ENCODE measurements at regions not wholly inside any gene's neighbourhood (a gene's known extent, or its start where the extent isn't known, plus 50 kb on each side); places are given as distances from the start of the nearest gene placed in this dataset.
"Not testable (repeated sequence)": the region's sequence is repeated elsewhere in the genome, so short reads cannot be mapped to it uniquely, and the experiment has no call there.

DNA sequence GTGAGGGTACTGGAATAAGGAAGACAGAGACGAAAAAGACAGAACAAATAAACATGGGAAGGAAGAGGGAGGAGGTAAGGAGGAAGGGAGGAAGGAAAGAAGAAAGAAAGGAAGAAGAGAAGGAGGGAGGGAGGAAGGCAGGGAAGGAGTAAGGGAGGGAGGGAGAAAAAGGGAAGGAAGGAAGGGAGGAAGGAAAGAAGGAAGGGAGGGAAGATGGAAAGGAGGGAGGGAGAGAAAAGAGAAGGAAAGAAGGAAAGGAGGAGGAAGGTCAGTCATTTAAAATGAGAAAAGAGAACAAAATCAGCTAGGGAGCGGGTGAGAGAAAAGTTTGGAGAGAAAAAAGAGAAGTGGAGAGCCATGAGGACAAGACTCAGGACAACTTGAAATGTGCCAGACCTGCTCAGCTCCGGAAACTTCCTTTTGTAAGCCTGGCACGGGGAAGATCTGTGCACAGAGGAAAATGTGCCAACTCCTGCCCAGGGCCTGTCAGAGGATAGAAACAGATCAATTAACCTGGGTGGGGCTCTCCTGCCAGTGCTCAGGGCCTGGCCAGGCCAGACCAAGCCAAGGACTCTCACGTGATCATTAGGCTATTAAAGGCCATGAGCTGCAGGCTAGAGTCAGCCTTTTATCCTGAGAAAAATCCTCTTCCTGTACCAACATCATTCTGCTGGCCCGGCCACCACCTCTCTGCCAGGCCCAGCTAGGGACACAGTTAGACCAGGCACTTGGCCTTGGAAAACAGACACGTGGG is 50.1 kb upstream of the BCL6 start:
- no peak for DNase-seq

DNA sequence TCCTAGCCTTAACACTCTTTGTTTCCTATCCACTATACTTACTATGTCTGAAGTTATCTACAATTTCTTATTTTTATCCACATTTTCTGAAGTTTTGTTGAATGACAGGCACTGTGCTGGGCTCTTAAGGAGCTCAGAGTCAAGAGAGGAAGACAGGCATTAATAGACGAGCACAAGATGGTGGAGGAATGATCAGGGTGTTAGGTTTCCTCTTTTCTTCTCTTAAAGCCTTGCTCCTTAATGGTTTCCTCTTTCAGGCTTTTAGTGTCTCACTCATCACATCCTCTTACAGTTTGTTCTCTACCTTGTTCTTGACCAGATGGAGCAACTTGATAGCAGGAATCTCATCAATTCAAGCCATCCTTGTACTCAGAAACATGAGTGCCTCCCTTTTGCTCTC is 52.9 kb upstream of the BCL6 start:
- no peak for DNase-seq

DNA sequence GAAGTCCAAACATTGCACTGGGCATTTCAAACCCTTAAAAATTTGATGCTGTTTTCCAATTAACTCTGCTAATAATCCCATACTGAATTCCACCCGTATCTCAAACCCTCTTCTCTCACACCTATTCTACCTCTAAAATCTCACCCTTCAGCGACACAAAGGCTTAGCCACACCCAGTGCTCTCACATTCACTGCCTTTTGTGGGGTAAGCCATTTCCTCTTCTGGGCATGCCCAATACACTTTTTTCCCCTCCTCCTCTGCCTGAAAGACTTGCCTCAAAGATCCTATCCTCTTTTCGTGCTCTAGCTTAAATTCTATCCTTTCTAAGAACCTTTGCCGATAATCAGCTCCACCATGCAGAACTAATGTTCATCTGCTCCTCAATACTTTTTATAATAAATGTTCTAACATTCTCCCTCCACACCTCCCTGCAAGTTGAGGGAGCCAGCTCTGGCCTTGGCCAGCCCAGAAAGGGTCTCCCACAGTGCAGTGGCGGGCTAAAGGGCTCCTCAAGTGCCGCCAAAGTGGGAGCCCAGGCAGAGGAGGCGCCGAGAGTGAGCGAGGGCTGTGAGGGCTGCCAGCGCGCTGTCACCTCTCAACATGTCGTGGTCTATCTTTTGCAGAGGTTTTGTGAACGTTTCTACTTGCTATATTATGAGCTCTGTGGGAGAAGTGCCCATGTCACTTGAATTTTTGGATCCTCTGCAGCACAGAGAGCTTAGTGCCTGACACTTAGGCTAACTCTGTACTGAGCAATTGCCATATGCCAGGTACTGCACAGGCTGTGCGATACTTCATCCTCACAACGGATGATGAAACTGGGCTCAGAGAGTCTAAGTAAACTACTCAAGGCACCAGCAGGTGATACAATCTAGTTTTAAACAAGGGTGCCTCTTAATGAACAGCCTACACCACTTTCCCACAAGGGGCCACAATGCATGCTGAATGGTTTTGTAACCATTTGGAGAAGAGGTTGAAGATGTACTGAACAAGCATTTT is 53.6 kb upstream of the BCL6 start:
- DNase-seq: no peak

DNA sequence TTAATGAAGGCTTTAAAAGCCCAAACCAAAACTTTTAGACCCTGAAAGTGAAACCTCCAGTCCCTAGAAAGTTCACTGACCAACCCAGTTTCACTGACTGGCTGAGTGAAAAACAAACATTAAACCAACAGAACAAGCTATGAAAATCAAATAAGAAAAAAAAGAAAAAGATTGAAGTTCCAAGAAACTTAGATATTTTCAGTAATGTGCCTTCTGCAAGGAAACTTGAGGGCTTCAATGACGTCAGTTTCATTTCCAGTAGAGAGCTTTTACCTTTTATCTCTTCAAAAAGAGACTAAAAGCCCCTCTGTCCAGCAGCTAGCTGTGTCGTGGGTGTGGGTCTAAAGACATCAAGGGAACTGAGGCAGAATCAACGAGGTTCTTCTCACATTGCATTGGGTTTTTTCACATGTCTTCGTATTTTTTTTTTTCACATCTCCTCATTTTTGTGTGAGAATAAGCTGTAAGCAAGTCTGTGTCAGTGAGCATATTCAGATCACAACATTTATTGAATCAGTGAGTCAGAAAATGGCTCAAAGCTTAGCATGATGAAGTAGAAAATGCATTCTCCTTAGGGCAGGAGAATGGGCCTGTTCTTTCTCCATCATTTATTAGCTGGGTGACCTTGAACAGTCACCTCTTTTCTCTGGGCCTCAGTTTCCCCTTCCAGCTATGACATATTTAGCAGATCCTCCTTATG is 54.8 kb upstream of the BCL6 start:
- no peak for DNase-seq

DNA sequence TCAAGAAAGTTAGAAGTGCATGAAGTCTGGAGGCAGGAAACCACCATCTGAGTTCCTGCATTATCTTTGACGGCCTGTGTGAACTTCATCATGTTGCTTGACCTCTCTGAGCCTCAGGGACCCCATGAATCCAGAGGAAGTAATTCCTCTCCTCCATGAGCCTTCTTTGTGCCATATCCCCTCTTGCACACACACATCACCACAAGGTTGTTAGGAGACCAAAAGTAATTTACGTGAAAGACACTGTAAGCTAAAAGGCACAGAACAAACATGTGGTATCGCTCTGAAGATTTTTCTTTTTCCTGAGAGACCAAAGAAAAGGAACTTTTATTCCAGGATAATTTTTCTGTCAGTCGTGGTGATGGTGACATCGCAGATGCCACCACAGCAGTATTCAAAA is 55.9 kb upstream of the BCL6 start:
- no peak for DNase-seq

DNA sequence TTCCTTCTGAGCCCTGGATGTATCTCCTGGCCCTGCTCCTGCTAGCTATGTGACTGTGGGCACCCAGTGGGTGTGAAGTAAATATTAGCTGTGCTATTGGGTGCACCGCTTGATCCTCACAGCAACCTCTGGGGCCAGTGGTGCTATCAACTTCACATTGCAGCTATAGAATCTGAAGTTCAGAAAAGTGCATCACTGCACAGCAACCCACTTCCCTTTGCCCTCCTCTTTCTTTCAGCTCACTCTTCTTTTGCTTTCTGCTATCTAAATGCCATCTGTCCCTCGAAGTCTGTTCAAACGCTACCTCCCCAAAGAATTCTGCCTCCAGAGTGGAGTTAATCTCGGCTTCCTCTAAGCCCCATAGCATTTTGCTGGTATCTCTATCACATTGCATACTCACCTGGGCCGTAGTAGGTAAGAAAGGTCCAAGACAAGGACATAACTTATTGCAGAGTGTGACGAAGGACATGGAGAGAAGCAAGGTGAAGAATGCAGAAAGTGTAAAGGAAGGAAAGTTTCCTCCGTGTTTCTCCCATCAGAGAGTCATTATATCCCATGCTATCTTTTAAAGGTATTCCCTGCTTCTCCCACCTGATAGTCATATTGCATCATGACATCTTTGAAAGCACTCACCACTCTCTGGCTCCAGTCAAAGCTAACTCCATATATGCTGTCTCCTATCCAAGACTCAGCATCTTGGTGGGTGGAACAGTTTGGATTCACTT is 57.1 kb upstream of the BCL6 start:
- no peak for DNase-seq

DNA sequence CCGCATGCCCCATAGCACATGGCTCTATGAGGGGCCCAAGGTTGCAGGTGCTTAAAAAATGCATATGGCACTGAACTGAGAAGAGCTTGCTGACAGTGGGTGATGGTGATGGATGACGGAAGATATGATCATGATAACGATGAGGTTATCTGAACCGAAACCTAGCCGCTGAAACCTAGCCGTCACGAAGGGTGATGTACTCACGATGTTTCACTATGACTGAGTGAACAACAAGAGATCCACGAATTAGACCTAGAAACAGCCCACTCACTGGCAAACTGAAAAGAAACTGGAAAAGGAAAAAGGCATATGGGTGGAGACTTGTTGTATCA is 57.6 kb upstream of the BCL6 start:
- DNase-seq: no peak

DNA sequence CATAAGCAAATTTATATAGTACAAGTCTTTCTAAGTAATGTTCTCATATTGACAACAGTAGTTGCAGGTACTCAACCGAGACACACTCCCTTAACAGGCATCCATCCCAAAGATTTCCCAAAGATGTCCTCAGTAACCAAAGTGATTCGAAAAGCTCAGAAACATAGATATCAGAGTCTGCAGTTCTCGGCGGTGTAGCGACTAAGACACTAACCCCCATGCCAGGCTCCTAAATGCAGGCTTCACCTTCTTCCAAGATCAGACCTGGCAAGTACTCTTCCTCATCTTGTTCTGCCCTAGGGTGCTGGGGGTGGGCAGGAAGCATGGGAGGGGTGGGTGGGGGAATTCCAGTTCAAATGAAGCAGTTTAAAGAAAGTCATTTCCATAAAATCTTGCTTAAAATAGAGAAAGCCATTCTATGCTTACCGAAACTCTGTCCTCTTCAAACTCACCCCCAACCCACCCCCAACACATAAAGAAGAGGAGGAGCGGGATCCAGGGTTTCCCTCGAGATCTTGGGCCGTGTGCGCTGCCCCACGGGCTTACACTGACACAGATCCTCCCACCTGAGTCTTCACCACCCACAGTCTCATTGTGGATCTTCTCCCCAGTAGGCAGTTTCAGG is 59.0 kb upstream of the BCL6 start:
- DNase-seq: no peak

DNA sequence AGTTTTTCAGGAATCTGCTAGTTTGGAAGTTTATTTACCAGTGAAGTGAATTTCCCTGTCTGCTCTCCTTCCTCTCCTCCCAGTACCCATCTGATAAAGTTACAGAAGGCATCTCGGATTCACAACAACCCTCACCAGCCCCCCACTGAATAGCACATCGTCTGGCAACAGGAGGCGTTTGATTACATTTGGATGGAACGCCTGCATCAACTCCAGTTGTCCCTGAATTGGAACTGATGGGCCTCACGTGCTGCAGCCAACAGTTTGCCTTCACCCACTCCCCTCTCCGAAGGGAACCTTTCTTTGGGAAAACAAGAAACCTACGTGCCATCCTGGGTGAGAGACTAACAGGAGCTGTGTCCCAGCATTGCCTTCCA is 59.5 kb upstream of the BCL6 start:
- no peak for DNase-seq

DNA sequence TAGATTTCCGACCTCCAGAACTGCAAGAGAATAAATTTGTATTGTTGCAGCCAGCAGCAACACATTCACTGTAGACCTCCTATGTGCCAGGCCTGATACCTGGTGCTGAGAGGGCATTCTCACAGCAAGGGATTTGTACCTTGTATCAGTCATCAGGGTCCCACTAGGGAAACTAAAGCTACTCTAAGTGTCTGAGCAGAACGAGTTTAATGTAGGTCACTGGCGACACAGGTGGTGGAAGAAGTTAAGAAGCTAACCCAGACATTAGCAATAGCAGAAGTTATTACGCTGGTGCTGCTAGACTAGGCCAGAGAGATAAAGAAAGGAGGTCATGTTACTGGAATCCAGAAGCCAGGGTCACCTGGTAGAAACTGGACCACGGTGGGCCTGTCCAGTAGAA is 60.5 kb upstream of the BCL6 start:
- no peak for DNase-seq

DNA sequence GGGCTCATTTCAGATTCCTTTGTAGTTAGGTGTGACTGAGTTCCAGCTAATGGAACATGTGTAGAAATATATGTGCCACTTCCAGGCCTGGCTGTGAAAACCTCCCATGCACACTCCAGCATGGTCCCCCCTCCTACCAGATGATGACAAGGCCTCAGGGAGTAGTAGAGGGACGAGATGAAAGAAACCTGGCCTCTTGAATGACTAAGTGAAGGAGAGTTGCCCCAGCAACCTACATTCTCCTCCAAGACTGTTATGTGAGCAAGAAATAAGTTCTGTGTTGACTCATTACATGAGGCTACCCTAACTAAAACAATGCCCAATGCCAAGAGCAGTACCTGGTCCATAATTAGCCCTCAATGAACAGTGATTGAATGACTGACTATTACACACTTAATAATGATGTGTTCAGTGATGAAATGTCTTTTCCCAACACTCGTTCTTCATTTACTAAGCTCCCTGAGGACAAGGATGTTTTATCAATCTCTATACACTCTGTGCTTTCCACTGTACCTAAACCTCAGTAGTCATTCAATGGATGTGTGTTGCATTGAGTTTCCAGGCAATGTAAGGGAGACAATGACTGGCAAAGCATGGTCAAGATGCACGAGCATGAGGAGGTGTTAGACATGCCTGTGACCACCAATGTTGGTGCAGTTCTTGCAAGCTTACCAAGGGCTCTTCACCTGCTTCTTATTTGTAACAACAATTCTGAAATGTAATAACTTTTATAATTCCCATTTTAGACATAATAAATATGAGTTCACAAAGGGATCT is 62.0 kb upstream of the BCL6 start:
- DNase-seq: no peak

DNA sequence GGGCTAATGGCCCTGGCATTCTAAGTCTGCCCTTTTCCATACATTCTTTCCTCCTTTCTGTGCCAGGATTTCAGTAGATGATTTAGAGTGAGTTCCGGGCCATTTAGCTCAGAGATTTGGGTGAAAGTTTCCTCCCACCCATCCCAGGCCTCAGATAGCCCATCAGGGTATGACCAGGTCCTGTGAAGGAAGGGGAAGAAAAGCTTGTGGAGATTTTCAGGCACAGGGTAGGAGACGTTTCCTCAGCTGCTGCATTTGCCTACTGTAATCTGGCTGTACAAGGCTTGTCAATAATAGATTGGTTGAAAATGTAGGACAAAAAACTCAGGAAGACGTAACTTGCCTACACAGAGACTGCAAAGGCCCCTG is 63.2 kb upstream of the BCL6 start:
- peak in 1 of 3 donors; percentile 43 for DNase-seq

DNA sequence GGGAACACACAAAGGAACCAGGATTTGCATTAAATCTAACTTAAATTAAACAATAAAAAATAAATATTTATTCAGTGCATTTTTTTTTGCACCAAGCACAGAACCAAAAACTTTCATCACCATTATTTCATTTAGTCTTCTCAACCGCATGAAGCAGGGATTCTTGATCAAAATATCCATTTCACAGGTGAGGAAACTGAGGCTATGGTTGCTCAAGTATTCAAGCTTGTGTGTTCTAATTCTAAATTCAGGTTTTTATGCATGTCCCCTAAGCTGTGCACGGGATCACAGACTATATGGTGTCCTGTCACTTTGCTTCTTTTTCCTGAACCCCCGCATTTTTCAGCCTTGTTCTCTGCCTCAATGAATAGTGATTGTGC is 64.3 kb upstream of the BCL6 start:
- DNase-seq: no peak

DNA sequence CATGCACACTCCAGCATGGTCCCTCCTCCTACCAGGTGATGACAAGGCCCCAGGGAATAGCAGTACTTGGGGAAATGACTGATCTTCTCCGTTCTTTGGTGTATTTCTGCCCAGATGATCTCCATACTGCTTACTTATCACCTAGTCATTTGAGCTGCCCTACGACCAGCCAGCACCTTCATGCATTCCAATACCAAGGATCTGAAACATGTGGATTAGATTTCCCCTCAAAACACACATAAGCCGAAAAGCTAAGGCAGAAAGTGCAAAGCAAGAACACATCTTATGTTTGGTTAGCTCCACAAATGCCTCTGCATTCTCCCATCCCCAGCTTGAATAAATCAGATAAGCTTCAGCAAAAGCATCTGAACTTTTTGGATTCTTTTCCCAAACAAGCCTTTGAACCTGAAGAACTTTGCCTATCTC is 64.8 kb upstream of the BCL6 start:
- DNase-seq: peak in 1 of 3 donors; percentile 51

DNA sequence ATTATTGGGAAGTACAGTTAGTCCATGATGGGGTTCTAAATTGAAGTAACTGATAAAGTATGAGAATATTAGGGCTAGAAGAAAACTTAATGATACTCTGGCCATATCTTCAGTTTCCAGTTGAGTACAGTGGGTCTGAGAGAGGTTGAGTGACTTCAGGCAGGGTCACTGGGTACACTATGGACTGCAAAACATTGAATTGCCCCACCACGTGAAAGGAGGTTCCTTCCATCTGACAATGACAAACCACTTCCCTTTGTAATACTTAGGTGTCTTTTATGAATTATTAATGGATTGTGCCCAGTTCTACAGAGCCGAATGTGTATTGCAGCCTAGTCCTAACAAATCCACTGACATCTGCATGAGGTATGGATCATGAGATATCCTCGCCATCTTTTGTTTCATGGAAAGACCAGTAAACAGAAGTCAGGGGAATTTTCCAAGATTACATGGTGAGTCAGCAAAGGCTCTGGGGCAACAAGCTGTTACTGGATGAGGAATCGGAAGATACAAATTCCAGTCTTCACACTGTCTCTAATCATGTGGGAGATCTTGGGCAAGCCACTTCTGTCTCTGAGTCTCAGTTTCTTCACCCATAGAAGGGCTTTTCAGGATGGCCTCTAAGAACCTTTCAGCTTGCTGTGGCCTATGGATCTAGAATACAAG is 66.5 kb upstream of the BCL6 start:
- no peak for DNase-seq

DNA sequence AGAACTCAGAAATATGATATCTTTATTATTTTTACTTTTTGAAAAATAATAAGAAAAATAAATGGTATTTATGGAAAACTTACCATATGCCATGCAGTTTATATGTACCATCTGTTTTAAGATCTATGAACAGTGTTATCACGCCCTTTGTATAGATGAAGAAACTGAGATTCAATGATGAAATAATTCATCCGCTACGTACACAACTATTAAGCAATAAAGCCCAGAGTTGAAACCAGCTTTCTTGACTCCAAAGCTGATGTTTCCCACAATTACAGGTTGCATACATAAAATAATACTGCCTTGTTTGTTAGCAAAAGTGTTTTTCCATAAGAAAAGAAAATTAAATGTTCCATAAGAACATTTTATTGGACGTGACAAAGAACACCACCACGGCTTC is 67.2 kb upstream of the BCL6 start:
- DNase-seq: no peak

DNA sequence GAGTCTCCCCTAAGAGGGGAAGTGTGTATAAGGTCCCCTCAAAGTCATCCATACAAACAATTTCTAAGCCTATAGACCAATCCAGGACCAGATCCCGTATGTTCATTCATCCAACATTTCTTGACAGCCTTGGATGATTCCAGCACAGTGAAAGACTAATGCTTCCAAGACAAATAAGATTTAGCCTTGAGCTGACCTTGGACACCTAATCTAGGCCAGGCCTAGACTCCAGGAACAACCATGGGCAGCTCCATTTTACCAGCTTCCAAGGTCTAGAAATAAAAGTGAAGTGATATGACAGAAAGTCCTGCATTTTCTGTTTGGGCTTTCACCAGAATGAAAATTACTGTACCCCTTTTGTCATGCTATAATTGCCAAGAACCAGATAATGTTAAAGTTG is 67.9 kb upstream of the BCL6 start:
- DNase-seq: no peak

DNA sequence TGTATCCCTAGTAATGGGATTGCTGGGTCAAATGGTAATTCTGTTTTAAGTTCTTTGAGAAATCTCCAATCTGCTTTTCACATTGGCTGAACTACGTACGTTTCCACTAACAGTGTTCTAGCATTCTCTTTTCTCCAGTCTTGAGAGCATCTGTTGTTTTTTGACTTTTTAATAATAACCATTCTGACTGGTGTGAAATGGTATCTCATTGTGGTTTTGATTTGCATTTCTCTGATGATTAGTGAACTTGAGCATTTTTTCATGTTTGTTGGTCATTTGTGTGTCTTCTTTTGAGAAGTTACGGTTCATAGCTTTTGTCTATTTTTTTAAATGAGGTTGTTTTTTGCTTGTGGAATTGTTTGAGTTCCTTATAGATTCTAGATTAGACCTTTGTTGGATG is 72.5 kb upstream of the BCL6 start:
- not testable (repeated sequence) for DNase-seq

DNA sequence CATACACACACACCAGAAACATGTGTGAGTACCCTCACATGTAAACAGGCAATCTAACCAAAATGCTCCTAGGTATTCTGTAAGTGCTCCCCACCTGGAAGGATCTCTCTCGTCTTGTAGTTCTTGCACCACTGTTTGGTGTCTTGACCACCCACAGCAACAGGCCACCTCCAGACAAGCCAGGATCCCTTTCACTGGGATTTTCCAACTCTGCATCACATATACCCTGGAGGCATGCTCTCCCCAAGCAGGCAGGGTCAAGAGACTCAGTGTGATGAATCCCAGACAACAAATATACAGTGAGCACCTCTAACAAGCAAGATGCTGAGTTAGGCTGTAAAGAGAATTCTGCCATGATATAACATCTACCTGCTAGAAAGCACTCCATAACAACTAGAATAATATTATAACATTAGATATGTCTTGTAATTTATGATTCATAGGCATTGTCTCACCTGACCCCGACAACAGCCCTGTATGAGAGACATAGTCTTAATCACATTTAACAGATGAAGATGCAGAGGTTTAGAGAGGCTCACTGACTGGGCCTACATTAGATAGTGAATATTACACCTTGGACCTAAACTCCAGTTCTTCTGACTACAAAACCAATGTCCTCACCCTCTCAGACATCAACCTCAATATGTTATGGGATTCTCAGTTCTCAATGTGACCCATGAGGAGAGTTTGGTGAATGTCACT is 76.5 kb upstream of the BCL6 start:
- DNase-seq: no peak

DNA sequence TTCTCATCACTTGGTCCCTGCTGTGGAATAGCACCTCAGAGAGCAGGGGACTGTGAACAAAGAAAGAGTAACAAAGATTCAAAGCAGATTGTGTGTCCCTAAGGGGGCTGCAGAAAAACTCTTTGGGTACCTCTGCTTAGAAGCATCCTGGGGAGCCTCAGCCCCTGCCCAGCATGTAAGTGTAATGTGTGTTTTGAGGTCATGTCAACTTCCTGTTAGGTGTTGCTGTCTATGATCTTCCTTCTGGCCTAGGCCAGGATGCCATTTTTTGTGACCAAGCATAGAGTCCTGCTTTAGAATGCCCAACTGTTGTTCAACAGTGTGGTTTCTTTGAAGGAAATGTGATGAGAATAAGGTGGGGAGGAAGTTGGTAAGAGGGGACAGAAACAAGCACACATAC is 77.1 kb upstream of the BCL6 start:
- no peak for DNase-seq
